ENCODE measurements at regions not wholly inside any gene's neighbourhood (a gene's known extent, or its start where the extent isn't known, plus 50 kb on each side); places are given as distances from the start of the nearest gene placed in this dataset.
"Not testable (repeated sequence)": the region's sequence is repeated elsewhere in the genome, so short reads cannot be mapped to it uniquely, and the experiment has no call there.

DNA sequence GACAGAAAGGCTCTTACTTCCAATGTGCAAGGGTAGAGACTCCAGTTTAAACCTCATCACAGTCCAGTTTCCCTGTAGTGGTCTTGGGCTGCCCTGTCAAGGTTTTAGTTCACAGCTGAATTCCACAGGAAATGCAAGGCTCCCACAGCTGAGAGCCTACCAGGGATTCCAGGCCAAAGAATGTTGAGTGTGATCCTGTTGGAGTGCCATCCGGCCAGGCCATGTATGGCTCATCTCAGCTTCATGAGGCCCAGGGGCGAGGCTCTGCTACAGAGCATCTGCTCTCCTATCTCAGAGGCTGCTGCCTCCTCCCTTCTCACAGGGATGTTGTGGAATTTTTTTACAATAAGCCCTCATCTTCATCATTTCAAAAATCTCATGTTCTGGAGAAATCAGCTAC lies 239.8 kb upstream of the CCL2 start:
- Histone ChIP-seq H3K27me3 (no peaks in the 10 kb centered on the region), H3K4me3 (no peak overlapping the region), H3K27ac (no peak overlapping the region), H3K9me3 (no peaks in the 10 kb centered on the region), H3K36me3 (no peaks in the 10 kb centered on the region), H3K4me1 (no peaks in the 10 kb centered on the region)
- no peak for DNase-seq (ENCODE audit: low spot score in 2 of 2)
- TF ChIP-seq EP300 (IDR thresholded peaks at IDR 0.05) (no peak), POLR2A (IDR thresholded peaks at IDR 0.05) (no peak), POLR2AphosphoS5 (IDR thresholded peaks at IDR 0.05) (no peak)
- TF ChIP-seq, protein P1, sequence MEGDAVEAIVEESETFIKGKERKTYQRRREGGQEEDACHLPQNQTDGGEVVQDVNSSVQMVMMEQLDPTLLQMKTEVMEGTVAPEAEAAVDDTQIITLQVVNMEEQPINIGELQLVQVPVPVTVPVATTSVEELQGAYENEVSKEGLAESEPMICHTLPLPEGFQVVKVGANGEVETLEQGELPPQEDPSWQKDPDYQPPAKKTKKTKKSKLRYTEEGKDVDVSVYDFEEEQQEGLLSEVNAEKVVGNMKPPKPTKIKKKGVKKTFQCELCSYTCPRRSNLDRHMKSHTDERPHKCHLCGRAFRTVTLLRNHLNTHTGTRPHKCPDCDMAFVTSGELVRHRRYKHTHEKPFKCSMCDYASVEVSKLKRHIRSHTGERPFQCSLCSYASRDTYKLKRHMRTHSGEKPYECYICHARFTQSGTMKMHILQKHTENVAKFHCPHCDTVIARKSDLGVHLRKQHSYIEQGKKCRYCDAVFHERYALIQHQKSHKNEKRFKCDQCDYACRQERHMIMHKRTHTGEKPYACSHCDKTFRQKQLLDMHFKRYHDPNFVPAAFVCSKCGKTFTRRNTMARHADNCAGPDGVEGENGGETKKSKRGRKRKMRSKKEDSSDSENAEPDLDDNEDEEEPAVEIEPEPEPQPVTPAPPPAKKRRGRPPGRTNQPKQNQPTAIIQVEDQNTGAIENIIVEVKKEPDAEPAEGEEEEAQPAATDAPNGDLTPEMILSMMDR (IDR thresholded peaks at IDR 0.05), result no peak
- WGBS, result 80% methylated on average over 2 of the region's 2 CpGs

DNA sequence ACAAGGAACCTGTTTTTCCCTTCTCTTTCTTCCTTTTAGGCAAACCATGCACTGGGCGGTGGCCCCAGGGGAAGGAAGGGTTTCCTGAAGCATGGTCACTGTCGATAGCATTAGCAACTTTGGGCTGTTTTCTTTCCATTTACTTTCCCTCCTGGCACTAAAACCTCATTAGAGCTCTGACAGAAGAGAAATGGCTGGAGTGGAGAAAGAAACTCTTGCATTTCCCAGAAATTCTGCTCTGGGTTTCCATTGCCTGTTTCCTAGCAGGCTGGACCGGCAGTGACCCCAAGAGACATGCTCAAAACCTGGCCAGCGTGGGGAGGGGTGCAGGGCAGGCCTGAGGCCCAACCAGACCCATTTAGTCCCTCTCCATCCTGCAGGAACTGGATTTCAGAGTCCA lies 230.7 kb upstream of the CCL2 start:
- Histone ChIP-seq H3K27ac (no peak overlapping the region), H3K4me1 (no peaks in the 10 kb centered on the region), H3K36me3 (no peaks in the 10 kb centered on the region), H3K4me3 (no peak overlapping the region), H3K9me3 (no peaks in the 10 kb centered on the region), H3K27me3 (peaks cover 2% of the 10 kb centered on the region)
- 66% methylated on average over 4 of the region's 4 CpGs for WGBS
- TF ChIP-seq, protein P1 (IDR thresholded peaks at IDR 0.05), result no peak
- no peak for TF ChIP-seq POLR2A (IDR thresholded peaks at IDR 0.05)
- no peak for TF ChIP-seq POLR2AphosphoS5 (IDR thresholded peaks at IDR 0.05)
- TF ChIP-seq EP300 (IDR thresholded peaks at IDR 0.05), result no peak
- no peak for DNase-seq (ENCODE audit: low spot score in 2 of 2)

DNA sequence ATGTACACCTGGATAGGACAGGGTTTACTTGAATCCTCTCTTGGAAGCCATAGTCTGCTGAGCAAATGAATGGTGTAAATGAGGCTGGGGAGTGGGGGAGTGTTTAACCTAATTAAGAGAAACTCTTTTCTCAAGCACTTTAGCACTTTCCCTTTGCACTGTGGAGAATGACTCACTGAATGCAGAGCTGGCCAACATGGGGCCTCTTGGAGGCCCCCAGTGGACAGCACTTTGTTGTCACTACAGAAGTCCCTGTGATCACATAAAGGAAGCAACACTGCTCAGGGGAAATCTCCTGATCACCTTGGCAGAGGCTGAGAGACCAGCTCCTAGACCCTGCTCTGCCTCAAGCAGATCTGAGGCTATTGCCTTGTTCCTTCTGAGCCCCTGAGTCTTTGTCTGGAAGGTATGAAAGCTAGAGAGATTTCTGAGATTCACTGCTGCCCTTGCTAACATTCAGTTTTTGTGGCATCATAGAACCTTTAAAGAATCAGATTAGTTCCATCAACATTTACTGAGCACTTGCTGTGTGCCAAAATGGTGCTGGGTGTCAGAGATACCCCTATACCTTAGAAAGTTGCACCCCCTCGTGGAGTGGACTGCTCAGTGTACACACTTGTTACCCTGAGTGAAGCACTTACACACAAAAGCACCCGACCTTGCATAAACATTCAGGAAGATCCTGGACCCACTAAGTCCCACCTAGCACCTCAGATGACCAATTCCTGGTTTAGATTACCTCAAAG lies 230.1 kb upstream of the CCL2 start:
- H3K27me3 ChIP-seq, result peaks cover 2% of the 10 kb centered on the region
- TF ChIP-seq POLR2AphosphoS5 (IDR thresholded peaks at IDR 0.05) (no peak), POLR2A (IDR thresholded peaks at IDR 0.05) (no peak), EP300 (IDR thresholded peaks at IDR 0.05) (no peak)
- TF ChIP-seq, protein P1 (IDR thresholded peaks at IDR 0.05), result no peak
- no peaks in the 10 kb centered on the region for H3K4me1 ChIP-seq
- no peak overlapping the region for H3K4me3 ChIP-seq
- no peak overlapping the region for H3K27ac ChIP-seq
- H3K36me3 ChIP-seq, result no peaks in the 10 kb centered on the region
- WGBS, result 72% methylated on average over 2 of the region's 2 CpGs
- no peaks in the 10 kb centered on the region for H3K9me3 ChIP-seq
- DNase-seq (ENCODE audit: low spot score in 2 of 2), result no peak

DNA sequence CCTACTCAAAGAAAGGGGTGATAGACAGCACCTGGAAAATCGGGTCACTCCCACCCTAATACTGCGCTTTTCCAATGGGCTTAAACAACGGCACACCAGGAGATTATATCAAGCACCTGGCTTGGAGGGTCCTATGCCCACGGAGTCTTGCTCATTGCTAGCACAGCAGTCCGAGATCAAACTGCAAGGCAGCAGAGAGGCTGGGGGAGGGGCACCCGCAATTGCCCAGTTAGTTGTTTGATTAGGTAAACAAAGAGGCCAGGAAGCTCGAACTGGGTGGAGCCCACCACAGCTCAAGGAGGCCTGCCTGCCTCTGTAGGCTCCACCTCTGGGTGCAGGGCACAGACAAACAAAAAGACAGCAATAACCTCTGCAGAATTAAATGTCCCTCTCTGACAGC lies 224.5 kb upstream of the CCL2 start:
- not testable (repeated sequence) for H3K9me3 ChIP-seq; DNase-seq (ENCODE audit: low spot score in 2 of 2); H3K4me1 ChIP-seq; H3K36me3 ChIP-seq; H3K4me3 ChIP-seq; H3K27ac ChIP-seq; H3K27me3 ChIP-seq
- WGBS, result 75% methylated on average over 7 of the region's 7 CpGs

DNA sequence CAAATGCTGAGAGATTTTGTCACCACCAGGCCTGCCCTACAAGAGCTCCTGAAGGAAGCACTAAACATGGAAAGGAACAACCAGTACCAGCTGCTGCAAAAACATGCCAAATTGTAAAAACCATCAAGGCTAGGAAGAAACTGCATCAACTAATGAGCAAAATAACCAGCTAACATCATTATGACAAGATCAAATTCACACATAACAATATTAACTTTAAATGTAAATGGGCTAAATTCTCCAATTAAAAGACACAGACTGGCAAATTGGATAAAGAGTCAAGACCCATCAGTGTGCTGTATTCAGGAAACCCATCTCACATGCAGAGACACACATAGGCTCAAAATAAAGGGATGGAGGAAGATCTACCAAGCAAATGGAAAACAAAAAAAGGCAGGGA lies 222.8 kb upstream of the CCL2 start:
- H3K9me3 ChIP-seq; DNase-seq (ENCODE audit: low spot score in 2 of 2): not testable (repeated sequence)

DNA sequence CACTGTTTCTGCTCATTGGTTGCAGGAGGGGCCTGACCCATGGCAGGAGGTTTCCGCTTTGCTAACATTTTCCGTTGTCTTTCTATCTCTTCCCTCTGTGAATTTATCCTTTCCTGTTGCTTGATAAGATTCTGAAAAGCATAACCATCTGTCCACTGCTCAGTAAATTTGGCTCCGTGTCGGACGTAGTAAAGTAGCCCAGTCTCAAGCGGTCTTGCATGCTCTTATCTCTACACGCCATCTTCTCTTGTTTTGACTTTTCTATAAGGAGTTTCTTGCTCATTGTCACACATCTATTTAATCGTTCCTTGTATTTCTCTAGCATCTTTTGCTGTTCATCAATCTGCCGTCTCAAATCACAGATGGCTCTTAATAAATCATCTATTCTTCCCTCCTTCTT lies 216.3 kb upstream of the CCL2 start:
- H3K27me3 ChIP-seq, result peaks cover 18% of the 10 kb centered on the region
- H3K27ac ChIP-seq; H3K4me3 ChIP-seq; H3K9me3 ChIP-seq; H3K36me3 ChIP-seq; DNase-seq (ENCODE audit: low spot score in 2 of 2); H3K4me1 ChIP-seq: not testable (repeated sequence)
- 69% methylated on average over 9 of the region's 9 CpGs for WGBS

More for the DNA sequence above, 222.8 kb upstream of the CCL2 start:
- H3K36me3 ChIP-seq, H3K4me1 ChIP-seq, H3K27ac ChIP-seq, H3K27me3 ChIP-seq, H3K4me3 ChIP-seq: not testable (repeated sequence)

DNA sequence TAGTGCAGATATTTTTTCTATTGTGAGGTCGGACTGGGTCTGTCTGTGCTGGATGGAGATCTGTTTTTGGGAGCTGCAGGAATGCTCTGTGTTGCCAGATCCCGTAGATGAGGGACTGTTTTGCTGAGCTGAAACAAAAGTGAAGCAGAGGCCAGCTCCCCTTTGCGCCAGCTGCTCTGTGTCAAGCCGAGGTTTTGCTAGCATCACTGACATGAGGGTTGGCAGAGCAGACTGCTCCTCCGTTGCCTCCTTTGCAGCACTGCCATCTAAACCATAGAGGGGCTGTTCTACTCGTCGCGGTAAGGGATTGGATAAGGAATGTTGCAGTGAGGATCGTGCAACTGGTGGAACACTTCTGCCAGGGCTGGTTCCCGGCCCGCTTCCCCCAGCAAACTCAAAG lies 215.9 kb upstream of the CCL2 start:
- DNase-seq (ENCODE audit: low spot score in 2 of 2), result not testable (repeated sequence)

DNA sequence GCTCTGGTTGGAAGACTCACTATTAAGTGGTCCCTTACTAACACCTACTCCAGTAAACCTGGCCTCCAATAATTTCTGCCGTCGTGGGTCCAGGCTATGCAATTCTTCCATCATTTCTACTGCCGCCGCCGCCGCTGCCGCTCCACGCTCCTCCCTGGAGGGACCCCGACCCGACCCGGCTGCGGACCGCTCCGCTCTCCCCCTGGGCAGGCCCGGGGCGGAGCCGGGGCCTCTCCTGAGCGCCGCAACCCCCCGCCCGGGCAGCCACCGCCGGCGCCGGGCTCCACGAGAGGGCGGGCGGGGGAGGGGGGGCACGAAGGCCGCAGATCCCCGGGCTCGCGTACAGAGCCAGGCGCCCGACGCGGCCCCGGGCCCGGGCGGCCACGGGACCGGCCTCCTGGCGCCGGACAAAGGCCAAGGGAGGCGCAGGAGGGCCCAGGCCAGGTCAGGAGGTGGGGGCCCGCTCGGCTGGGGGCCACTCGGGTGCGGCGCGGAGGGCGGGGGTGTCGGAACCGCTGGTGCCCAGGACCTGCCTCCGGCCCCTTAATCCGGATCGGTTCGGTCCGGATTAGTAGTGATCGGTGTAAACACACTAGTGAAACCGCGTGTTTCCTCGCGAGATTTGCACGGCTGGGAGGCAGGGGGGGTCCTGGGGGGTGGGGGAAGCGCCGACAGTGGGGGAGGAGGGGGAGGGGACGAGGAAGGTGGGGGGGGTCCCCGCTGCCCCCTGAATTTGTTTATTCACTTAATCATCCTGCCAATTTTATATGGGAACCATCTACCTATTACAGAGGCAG lies 215.1 kb upstream of the CCL2 start:
- not testable (repeated sequence) for H3K27ac ChIP-seq; DNase-seq (ENCODE audit: low spot score in 2 of 2); H3K4me3 ChIP-seq; H3K9me3 ChIP-seq; H3K4me1 ChIP-seq; H3K36me3 ChIP-seq
- WGBS, result 84% methylated on average over 23 of the region's 69 CpGs
- H3K27me3 ChIP-seq, result peaks cover 18% of the 10 kb centered on the region

More for the DNA sequence above, 215.9 kb upstream of the CCL2 start:
- not testable (repeated sequence) for H3K4me3 ChIP-seq, H3K4me1 ChIP-seq, H3K27ac ChIP-seq, H3K9me3 ChIP-seq, H3K36me3 ChIP-seq
- H3K27me3 ChIP-seq, result peaks cover 18% of the 10 kb centered on the region
- WGBS, result 73% methylated on average over 11 of the region's 11 CpGs
